GM23338 (cell line): ENCODE measurements at regions not wholly inside any gene's neighbourhood (a gene's known extent, or its start where the extent isn't known, plus 50 kb on each side); places are given as distances from the start of the nearest gene placed in this dataset.

ENCODE experiments used
- ATAC-seq: fragments of 200-7000 bp; cut with Tn5 transposase; 3 replicates; pipeline ENCODE4 v1.9.1; 2020
- DNase-seq: peaks from one replicate; pipeline ENCODE4 v3.0.0-alpha.2; 2015; ENCODE audit warnings: low spot score
- H2AFZ ChIP-seq: fragments of 200-600 bp; sonication (generic); 2 replicates; pipeline ENCODE4 v1.8.0; 2016; ENCODE audit warnings: antibody characterized with exemption, mild to moderate bottlenecking, moderate library complexity
- H3F3A ChIP-seq: fragments of 200-600 bp; sonication (generic); replicated peaks from 2 replicates; pipeline ENCODE4 v1.8.0; 2017; ENCODE audit warnings: antibody characterized with exemption, mixed run types, low read depth
- H3K27ac ChIP-seq: fragments of 200-600 bp; sonication (generic); 2 replicates; pipeline ENCODE4 v1.6.1; 2016; ENCODE audit warnings: low read depth
- H3K27me3 ChIP-seq: fragments of 200-600 bp; sonication (generic); 2 replicates; pipeline ENCODE4 v1.8.0; 2016; ENCODE audit warnings: mild to moderate bottlenecking, mixed run types, moderate library complexity; ENCODE audit not compliant: insufficient read depth
- H3K36me3 ChIP-seq: fragments of 200-600 bp; sonication (generic); 2 replicates; pipeline ENCODE4 v1.8.0; 2016; ENCODE audit warnings: mild to moderate bottlenecking; ENCODE audit not compliant: insufficient read depth
- H3K4me1 ChIP-seq: fragments of 200-600 bp; sonication (generic); 2 replicates; pipeline ENCODE4 v1.8.0; 2016; ENCODE audit warnings: mild to moderate bottlenecking, moderate library complexity; ENCODE audit not compliant: insufficient read depth
- H3K4me2 ChIP-seq: fragments of 200-600 bp; sonication (generic); 2 replicates; pipeline ENCODE4 v1.7.1; 2017; ENCODE audit warnings: mixed run types
- H3K4me3 ChIP-seq: fragments of 200-600 bp; sonication (generic); 2 replicates; pipeline ENCODE4 v1.6.1; 2016; ENCODE audit warnings: mixed run types
- H3K79me2 ChIP-seq: fragments of 200-600 bp; sonication (generic); replicated peaks from 2 replicates; pipeline ENCODE4 v1.8.0; 2017; ENCODE audit warnings: mild to moderate bottlenecking; ENCODE audit not compliant: insufficient read depth
- H3K9me2 ChIP-seq: fragments of 200-600 bp; sonication (generic); 2 replicates; pipeline ENCODE4 v1.8.0; 2017; ENCODE audit not compliant: insufficient read depth
- H4K20me1 ChIP-seq: fragments of 200-600 bp; sonication (generic); replicated peaks from 2 replicates; pipeline ENCODE4 v1.8.0; 2017; ENCODE audit warnings: mild to moderate bottlenecking; ENCODE audit not compliant: insufficient read depth
- H3K27ac Mint-ChIP-seq: 2 replicates; pipeline ENCODE4 v1.8.0; 2020; ENCODE audit warnings: inconsistent platforms, mild to moderate bottlenecking, moderate library complexity, mixed read lengths
- H3K27me3 Mint-ChIP-seq: 3 replicates; pipeline ENCODE4 v1.8.0; 2022; ENCODE audit warnings: low read depth, mild to moderate bottlenecking, moderate library complexity, mixed read lengths, inconsistent platforms; ENCODE audit not compliant: insufficient read depth, poor library complexity
- H3K36me3 Mint-ChIP-seq: 3 replicates; pipeline ENCODE4 v1.8.0; 2021; ENCODE audit warnings: low read depth, mild to moderate bottlenecking, inconsistent platforms, moderate library complexity, mixed read lengths
- H3K4me1 Mint-ChIP-seq: 3 replicates; pipeline ENCODE4 v1.8.0; 2020; ENCODE audit warnings: mild to moderate bottlenecking, inconsistent platforms, mixed read lengths
- H3K4me3 Mint-ChIP-seq: 3 replicates; pipeline ENCODE4 v1.8.0; 2021; ENCODE audit warnings: moderate library complexity, mild to moderate bottlenecking, inconsistent platforms, mixed read lengths
- H3K9me3 Mint-ChIP-seq: 3 replicates; pipeline ENCODE4 v1.8.0; 2020; ENCODE audit warnings: moderate library complexity, mild to moderate bottlenecking, inconsistent platforms, mixed read lengths
- CREB1 ChIP-seq: fragments of 250-450 bp; sonication (Bioruptor Pico); IDR thresholded peaks from 2 replicates; pipeline ENCODE4 v1.5.0; 2020; ENCODE audit warnings: low read depth, mild to moderate bottlenecking, moderate library complexity
- EZH2 ChIP-seq: fragments of 200-600 bp; sonication (generic); IDR thresholded peaks from one replicate; pipeline ENCODE4 v1.8.0; 2017; ENCODE audit warnings: antibody characterized with exemption, mild to moderate bottlenecking, low read depth; ENCODE audit not compliant: unreplicated experiment
- EZH2phosphoT487 ChIP-seq: fragments of 200-600 bp; sonication (generic); IDR thresholded peaks from one replicate; pipeline ENCODE4 v1.8.1; 2018; ENCODE audit warnings: antibody characterized with exemption; ENCODE audit not compliant: unreplicated experiment
- JUNB ChIP-seq: IDR thresholded peaks from one replicate; pipeline ENCODE4 v1.6.1; 2016; ENCODE audit warnings: antibody characterized with exemption; ENCODE audit not compliant: unreplicated experiment
- NANOG ChIP-seq: IDR thresholded peaks from 2 replicates; pipeline ENCODE4 v1.6.1; 2016; ENCODE audit warnings: antibody characterized with exemption, borderline replicate concordance
- POLR2AphosphoS5 ChIP-seq: IDR thresholded peaks from 2 replicates; pipeline ENCODE4 v1.6.1; 2016; ENCODE audit warnings: antibody characterized with exemption, low read depth
- STAT1 ChIP-seq: IDR thresholded peaks from one replicate; pipeline ENCODE4 v1.6.1; 2016; ENCODE audit warnings: antibody characterized with exemption; ENCODE audit not compliant: unreplicated experiment
- ZNF114 ChIP-seq: fragments of 250-450 bp; sonication (Bioruptor Pico); IDR thresholded peaks from 2 replicates; pipeline ENCODE4 v1.5.0; 2020; ENCODE audit warnings: mild to moderate bottlenecking, moderate library complexity
- ZNF331 ChIP-seq: fragments of 250-450 bp; sonication (Bioruptor Pico); IDR thresholded peaks from 2 replicates; pipeline ENCODE4 v1.5.0; 2020; ENCODE audit warnings: low read depth, mild to moderate bottlenecking, moderate library complexity
- TF ChIP-seq, protein P1 (sequence below), 2 experiments: fragments of 200-600 bp in 1 of 2; sonication (generic) in 1 of 2; conservative IDR thresholded peaks; 2 replicates each; pipeline versions ENCODE4 v1.5.1 to v1.6.1; 2016 to 2017; ENCODE audit warnings: antibody characterized with exemption in 2 of 2, low read depth in 2 of 2, mild to moderate bottlenecking in 2 of 2, moderate library complexity in 1 of 2
- TF ChIP-seq, protein P2 (sequence below): IDR thresholded peaks from one replicate; pipeline ENCODE4 v1.6.1; 2018; ENCODE audit warnings: antibody characterized with exemption; ENCODE audit not compliant: unreplicated experiment
- TF ChIP-seq, protein P3 (sequence below): IDR thresholded peaks from 2 replicates; pipeline ENCODE4 v1.6.1; 2016; ENCODE audit warnings: antibody characterized with exemption
- TF ChIP-seq, protein P4 (sequence below): fragments of 250-450 bp; sonication (Bioruptor Pico); IDR thresholded peaks from 2 replicates; pipeline ENCODE4 v1.5.0; 2020; ENCODE audit warnings: mild to moderate bottlenecking, moderate library complexity

DNA sequence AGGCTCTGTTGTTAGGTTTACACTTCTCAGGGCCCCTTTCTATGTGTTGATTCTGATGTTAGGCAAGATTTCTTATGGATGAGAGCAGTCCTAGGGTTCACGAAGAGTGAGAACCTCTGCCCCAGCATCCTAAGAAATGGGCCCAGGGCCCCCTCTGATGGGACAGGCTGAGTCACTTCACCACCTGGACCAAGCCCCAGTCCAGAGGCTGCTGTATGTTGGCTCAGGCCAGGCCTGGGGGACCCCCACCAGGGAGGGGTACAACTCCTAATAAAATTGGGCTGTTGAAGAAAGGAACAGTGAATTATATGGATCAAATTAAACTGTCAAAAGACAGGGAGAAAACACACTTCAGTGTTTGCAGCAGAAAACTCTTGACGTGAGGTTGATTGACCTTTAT, 365.9 kb upstream of the HS6ST1 start:
- Mint-ChIP-seq H3K4me1 (peaks cover 16% of the 10 kb centered on the region), H3K36me3 (no peaks in the 10 kb centered on the region; the same call in 2 of the 3 replicates), H3K27me3 (peaks cover 7% of the 10 kb centered on the region), H3K4me3 (no peak overlapping the region), H3K9me3 (peaks cover 7% of the 10 kb centered on the region; the same call in 1 of the 3 replicates), H3K27ac (no peak overlapping the region)
- Histone ChIP-seq H3K36me3 (no peaks in the 10 kb centered on the region), H4K20me1 (no peaks in the 10 kb centered on the region), H3K4me1 (peaks cover 10% of the 10 kb centered on the region), H3K79me2 (no peaks in the 10 kb centered on the region), H3K27ac (no peak overlapping the region), H3K9me2 (no peaks in the 10 kb centered on the region), H3K4me3 (no peak overlapping the region), H3K27me3 (no peaks in the 10 kb centered on the region), H3K4me2 (no peak overlapping the region), H3F3A (no peaks in the 10 kb centered on the region), H2AFZ (no peak overlapping the region; the same call in 1 of the 2 replicates)
- TF ChIP-seq, protein P1, sequence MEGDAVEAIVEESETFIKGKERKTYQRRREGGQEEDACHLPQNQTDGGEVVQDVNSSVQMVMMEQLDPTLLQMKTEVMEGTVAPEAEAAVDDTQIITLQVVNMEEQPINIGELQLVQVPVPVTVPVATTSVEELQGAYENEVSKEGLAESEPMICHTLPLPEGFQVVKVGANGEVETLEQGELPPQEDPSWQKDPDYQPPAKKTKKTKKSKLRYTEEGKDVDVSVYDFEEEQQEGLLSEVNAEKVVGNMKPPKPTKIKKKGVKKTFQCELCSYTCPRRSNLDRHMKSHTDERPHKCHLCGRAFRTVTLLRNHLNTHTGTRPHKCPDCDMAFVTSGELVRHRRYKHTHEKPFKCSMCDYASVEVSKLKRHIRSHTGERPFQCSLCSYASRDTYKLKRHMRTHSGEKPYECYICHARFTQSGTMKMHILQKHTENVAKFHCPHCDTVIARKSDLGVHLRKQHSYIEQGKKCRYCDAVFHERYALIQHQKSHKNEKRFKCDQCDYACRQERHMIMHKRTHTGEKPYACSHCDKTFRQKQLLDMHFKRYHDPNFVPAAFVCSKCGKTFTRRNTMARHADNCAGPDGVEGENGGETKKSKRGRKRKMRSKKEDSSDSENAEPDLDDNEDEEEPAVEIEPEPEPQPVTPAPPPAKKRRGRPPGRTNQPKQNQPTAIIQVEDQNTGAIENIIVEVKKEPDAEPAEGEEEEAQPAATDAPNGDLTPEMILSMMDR (conservative IDR thresholded peaks at IDR 0.05; ENCODE audit: low read depth in 2 of 2), result no peak
- no peak for TF ChIP-seq EZH2
- no peak for TF ChIP-seq JUNB
- no peak for TF ChIP-seq STAT1
- TF ChIP-seq, protein P2, sequence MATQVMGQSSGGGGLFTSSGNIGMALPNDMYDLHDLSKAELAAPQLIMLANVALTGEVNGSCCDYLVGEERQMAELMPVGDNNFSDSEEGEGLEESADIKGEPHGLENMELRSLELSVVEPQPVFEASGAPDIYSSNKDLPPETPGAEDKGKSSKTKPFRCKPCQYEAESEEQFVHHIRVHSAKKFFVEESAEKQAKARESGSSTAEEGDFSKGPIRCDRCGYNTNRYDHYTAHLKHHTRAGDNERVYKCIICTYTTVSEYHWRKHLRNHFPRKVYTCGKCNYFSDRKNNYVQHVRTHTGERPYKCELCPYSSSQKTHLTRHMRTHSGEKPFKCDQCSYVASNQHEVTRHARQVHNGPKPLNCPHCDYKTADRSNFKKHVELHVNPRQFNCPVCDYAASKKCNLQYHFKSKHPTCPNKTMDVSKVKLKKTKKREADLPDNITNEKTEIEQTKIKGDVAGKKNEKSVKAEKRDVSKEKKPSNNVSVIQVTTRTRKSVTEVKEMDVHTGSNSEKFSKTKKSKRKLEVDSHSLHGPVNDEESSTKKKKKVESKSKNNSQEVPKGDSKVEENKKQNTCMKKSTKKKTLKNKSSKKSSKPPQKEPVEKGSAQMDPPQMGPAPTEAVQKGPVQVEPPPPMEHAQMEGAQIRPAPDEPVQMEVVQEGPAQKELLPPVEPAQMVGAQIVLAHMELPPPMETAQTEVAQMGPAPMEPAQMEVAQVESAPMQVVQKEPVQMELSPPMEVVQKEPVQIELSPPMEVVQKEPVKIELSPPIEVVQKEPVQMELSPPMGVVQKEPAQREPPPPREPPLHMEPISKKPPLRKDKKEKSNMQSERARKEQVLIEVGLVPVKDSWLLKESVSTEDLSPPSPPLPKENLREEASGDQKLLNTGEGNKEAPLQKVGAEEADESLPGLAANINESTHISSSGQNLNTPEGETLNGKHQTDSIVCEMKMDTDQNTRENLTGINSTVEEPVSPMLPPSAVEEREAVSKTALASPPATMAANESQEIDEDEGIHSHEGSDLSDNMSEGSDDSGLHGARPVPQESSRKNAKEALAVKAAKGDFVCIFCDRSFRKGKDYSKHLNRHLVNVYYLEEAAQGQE, result no peak
- TF ChIP-seq ZNF331 (CRISPR knock-in tag), result no peak
- TF ChIP-seq, protein P3, sequence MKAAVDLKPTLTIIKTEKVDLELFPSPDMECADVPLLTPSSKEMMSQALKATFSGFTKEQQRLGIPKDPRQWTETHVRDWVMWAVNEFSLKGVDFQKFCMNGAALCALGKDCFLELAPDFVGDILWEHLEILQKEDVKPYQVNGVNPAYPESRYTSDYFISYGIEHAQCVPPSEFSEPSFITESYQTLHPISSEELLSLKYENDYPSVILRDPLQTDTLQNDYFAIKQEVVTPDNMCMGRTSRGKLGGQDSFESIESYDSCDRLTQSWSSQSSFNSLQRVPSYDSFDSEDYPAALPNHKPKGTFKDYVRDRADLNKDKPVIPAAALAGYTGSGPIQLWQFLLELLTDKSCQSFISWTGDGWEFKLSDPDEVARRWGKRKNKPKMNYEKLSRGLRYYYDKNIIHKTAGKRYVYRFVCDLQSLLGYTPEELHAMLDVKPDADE, result no peak
- TF ChIP-seq ZNF114 (CRISPR knock-in tag), result no peak
- TF ChIP-seq, protein P4, sequence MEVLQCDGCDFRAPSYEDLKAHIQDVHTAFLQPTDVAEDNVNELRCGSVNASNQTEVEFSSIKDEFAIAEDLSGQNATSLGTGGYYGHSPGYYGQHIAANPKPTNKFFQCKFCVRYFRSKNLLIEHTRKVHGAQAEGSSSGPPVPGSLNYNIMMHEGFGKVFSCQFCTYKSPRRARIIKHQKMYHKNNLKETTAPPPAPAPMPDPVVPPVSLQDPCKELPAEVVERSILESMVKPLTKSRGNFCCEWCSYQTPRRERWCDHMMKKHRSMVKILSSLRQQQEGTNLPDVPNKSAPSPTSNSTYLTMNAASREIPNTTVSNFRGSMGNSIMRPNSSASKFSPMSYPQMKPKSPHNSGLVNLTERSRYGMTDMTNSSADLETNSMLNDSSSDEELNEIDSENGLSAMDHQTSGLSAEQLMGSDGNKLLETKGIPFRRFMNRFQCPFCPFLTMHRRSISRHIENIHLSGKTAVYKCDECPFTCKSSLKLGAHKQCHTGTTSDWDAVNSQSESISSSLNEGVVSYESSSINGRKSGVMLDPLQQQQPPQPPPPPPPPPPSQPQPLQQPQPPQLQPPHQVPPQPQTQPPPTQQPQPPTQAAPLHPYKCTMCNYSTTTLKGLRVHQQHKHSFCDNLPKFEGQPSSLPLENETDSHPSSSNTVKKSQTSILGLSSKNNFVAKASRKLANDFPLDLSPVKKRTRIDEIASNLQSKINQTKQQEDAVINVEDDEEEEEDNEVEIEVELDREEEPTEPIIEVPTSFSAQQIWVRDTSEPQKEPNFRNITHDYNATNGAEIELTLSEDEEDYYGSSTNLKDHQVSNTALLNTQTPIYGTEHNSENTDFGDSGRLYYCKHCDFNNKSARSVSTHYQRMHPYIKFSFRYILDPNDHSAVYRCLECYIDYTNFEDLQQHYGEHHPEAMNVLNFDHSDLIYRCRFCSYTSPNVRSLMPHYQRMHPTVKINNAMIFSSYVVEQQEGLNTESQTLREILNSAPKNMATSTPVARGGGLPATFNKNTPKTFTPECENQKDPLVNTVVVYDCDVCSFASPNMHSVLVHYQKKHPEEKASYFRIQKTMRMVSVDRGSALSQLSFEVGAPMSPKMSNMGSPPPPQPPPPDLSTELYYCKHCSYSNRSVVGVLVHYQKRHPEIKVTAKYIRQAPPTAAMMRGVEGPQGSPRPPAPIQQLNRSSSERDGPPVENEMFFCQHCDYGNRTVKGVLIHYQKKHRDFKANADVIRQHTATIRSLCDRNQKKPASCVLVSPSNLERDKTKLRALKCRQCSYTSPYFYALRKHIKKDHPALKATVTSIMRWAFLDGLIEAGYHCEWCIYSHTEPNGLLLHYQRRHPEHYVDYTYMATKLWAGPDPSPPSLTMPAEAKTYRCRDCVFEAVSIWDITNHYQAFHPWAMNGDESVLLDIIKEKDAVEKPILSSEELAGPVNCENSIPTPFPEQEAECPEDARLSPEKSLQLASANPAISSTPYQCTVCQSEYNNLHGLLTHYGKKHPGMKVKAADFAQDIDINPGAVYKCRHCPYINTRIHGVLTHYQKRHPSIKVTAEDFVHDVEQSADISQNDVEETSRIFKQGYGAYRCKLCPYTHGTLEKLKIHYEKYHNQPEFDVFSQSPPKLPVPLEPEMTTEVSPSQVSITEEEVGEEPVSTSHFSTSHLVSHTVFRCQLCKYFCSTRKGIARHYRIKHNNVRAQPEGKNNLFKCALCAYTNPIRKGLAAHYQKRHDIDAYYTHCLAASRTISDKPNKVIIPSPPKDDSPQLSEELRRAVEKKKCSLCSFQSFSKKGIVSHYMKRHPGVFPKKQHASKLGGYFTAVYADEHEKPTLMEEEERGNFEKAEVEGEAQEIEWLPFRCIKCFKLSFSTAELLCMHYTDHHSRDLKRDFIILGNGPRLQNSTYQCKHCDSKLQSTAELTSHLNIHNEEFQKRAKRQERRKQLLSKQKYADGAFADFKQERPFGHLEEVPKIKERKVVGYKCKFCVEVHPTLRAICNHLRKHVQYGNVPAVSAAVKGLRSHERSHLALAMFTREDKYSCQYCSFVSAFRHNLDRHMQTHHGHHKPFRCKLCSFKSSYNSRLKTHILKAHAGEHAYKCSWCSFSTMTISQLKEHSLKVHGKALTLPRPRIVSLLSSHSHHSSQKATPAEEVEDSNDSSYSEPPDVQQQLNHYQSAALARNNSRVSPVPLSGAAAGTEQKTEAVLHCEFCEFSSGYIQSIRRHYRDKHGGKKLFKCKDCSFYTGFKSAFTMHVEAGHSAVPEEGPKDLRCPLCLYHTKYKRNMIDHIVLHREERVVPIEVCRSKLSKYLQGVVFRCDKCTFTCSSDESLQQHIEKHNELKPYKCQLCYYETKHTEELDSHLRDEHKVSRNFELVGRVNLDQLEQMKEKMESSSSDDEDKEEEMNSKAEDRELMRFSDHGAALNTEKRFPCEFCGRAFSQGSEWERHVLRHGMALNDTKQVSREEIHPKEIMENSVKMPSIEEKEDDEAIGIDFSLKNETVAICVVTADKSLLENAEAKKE (CRISPR knock-in tag), result no peak
- TF ChIP-seq POLR2AphosphoS5, result no peak
- TF ChIP-seq NANOG, result no peak
- no peak for TF ChIP-seq EZH2phosphoT487
- no peak for TF ChIP-seq CREB1 (CRISPR knock-in tag)
- ATAC-seq (no peak), DNase-seq (no peak)
